HL-60 (cell line): ENCODE measurements at regions not wholly inside any gene's neighbourhood (a gene's known extent, or its start where the extent isn't known, plus 50 kb on each side); places are given as distances from the start of the nearest gene placed in this dataset.

Source experiments
- DNase-seq, 2 experiments: peaks; one replicate each; pipeline ENCODE4 v3.0.0-alpha.2; 2010 to 2020; ENCODE audit warnings: low read depth in 1 of 2, low spot score in 1 of 2
- H3K27ac ChIP-seq: fragments of 250-450 bp; sonication (Bioruptor Pico); replicated peaks from 2 replicates; pipeline ENCODE4 v1.5.1; 2020; ENCODE audit warnings: mild to moderate bottlenecking, moderate library complexity
- H3K27me3 ChIP-seq: fragments of 250-450 bp; sonication (Bioruptor Pico); 2 replicates; pipeline ENCODE4 v1.5.1; 2021; ENCODE audit warnings: mild to moderate bottlenecking, moderate library complexity; ENCODE audit not compliant: insufficient read depth, poor library complexity, severe bottlenecking
- H3K4me3 ChIP-seq: replicated peaks from 2 replicates; pipeline ENCODE4 v1.5.1; 2011; ENCODE audit warnings: mild to moderate bottlenecking, control low read depth, low read length; ENCODE audit not compliant: insufficient read depth
- CTCF ChIP-seq: IDR thresholded peaks from one replicate; pipeline ENCODE4 v1.5.1; 2011; ENCODE audit warnings: low read length, control low read depth, inconsistent platforms; ENCODE audit not compliant: insufficient read depth
- GABPA ChIP-seq: IDR thresholded peaks from 2 replicates; pipeline ENCODE4 v1.6.1; 2012; ENCODE audit warnings: low read depth
- POLR2AphosphoS5 ChIP-seq: IDR thresholded peaks from 2 replicates; pipeline ENCODE4 v1.6.1; 2012; ENCODE audit warnings: low read depth
- REST ChIP-seq: IDR thresholded peaks from 2 replicates; pipeline ENCODE4 v1.6.1; 2012; ENCODE audit warnings: low read depth; ENCODE audit not compliant: insufficient replicate concordance
- SPI1 ChIP-seq: IDR thresholded peaks from 2 replicates; pipeline ENCODE4 v1.6.1; 2012; ENCODE audit warnings: low read depth, mild to moderate bottlenecking, borderline replicate concordance

- H3K27ac ChIP-seq = no peak overlapping the region
- TF ChIP-seq REST = no peak
- TF ChIP-seq SPI1 = no peak
- TF ChIP-seq GABPA = no peak
- TF ChIP-seq POLR2AphosphoS5 = no peak
- no peak for TF ChIP-seq CTCF
- no peaks in the 10 kb centered on the region for H3K27me3 ChIP-seq
- DNase-seq = no peak
- no peak overlapping the region for H3K4me3 ChIP-seq
These were observed 372.2 kb downstream of the DIPK2A start for GRCh38 chr3:144343777-144344176.

GRCh38 chr3:144344925-144345548, 373.4 kb downstream of the DIPK2A start:
- Histone ChIP-seq H3K27ac (no peak overlapping the region), H3K27me3 (no peaks in the 10 kb centered on the region), H3K4me3 (no peak overlapping the region)
- peak in 1 of 2 experiments; percentile 62 for DNase-seq
- TF ChIP-seq SPI1 (0 out of 2 replicates have a peak, but pooled peaks have one; percentile 44), GABPA (0 out of 2 replicates have a peak, but pooled peaks have one; percentile 28), POLR2AphosphoS5 (no peak; the same call in 1 of the 2 replicates), CTCF (no peak), REST (no peak)

- no peak overlapping the region for H3K4me3 ChIP-seq
- no peaks in the 10 kb centered on the region for H3K27me3 ChIP-seq
- no peak for TF ChIP-seq REST
- TF ChIP-seq POLR2AphosphoS5 = no peak
- no peak for TF ChIP-seq GABPA
- no peak for TF ChIP-seq SPI1
- no peak for TF ChIP-seq CTCF
- H3K27ac ChIP-seq = no peak overlapping the region
- no peak for DNase-seq
These were observed 378.5 kb downstream of the DIPK2A start for GRCh38 chr3:144350125-144350524.
